WTC11 (cell line): ENCODE measurements at regions not wholly inside any gene's neighbourhood (a gene's known extent, or its start where the extent isn't known, plus 50 kb on each side); places are given as distances from the start of the nearest gene placed in this dataset.

ENCODE experiments used
- ATAC-seq: fragments of 200-7000 bp; cut with Tn5 transposase; 2 replicates; pipeline ENCODE4 v1.10.0; 2021; ENCODE audit warnings: mild to moderate bottlenecking, moderate library complexity
- CTCF ChIA-PET: fragments of 300-600 bp; sonication (Branson Sonifier 250); formaldehyde crosslinking; loops from one replicate; lab custom pipeline; 2021; ENCODE audit warnings: antibody characterized with exemption; lab: Charles Lee
- POLR2A ChIA-PET: fragments of 350-600 bp; sonication (Branson Sonifier 250); formaldehyde crosslinking; loops from one replicate; lab custom pipeline; 2021; ENCODE audit warnings: antibody characterized with exemption; lab: Charles Lee
- DNase-seq: peaks from one replicate; pipeline ENCODE4 v3.0.0; 2021; ENCODE audit warnings: low spot score
- H3K27ac Mint-ChIP-seq: 2 replicates; pipeline ENCODE4 v1.8.0; 2021; ENCODE audit warnings: mixed read lengths
- H3K27me3 Mint-ChIP-seq: 2 replicates; pipeline ENCODE4 v1.8.0; 2021; ENCODE audit warnings: low read depth, mild to moderate bottlenecking, moderate library complexity, mixed read lengths
- H3K36me3 Mint-ChIP-seq: 2 replicates; pipeline ENCODE4 v1.8.0; 2021; ENCODE audit warnings: mixed read lengths
- H3K4me1 Mint-ChIP-seq: 2 replicates; pipeline ENCODE4 v1.8.0; 2022; ENCODE audit warnings: mixed read lengths
- H3K4me3 Mint-ChIP-seq: 2 replicates; pipeline ENCODE4 v1.8.0; 2021; ENCODE audit warnings: mild to moderate bottlenecking, moderate library complexity, mixed read lengths
- H3K9me3 Mint-ChIP-seq: 2 replicates; pipeline ENCODE4 v1.8.0; 2021; ENCODE audit warnings: mixed read lengths
- CREB1 ChIP-seq: sonication (generic); formaldehyde crosslinking; IDR thresholded peaks from 2 replicates; pipeline ENCODE4 v1.8.0; 2023; ENCODE audit warnings: mild to moderate bottlenecking, missing genetic modification reagents
- FOXK1 ChIP-seq: sonication (generic); formaldehyde crosslinking; IDR thresholded peaks from 2 replicates; pipeline ENCODE4 v1.8.0; 2022; ENCODE audit warnings: mild to moderate bottlenecking, moderate library complexity, missing genetic modification reagents
- HMGA2 ChIP-seq: fragments of 250-450 bp; sonication (Bioruptor Pico); IDR thresholded peaks from 2 replicates; pipeline ENCODE4 v1.4.0; 2021; ENCODE audit warnings: mild to moderate bottlenecking, moderate library complexity
- IRF2 ChIP-seq: sonication (generic); formaldehyde crosslinking; IDR thresholded peaks from 2 replicates; pipeline ENCODE4 v1.8.0; 2022; ENCODE audit warnings: low read depth, missing genetic modification reagents, borderline replicate concordance
- JUN ChIP-seq: sonication (generic); formaldehyde crosslinking; IDR thresholded peaks from 2 replicates; pipeline ENCODE4 v1.8.0; 2023; ENCODE audit warnings: mild to moderate bottlenecking, missing genetic modification reagents
- NFYB ChIP-seq: sonication (generic); formaldehyde crosslinking; conservative IDR thresholded peaks from 2 replicates; pipeline ENCODE4 v1.8.0; 2022; ENCODE audit warnings: low read depth, missing genetic modification reagents
- NR1H2 ChIP-seq: sonication (generic); formaldehyde crosslinking; IDR thresholded peaks from 2 replicates; pipeline ENCODE4 v1.9.0; 2021; ENCODE audit warnings: mild to moderate bottlenecking, moderate library complexity, missing genetic modification reagents
- SP1 ChIP-seq: sonication (generic); formaldehyde crosslinking; conservative IDR thresholded peaks from 2 replicates; pipeline ENCODE4 v1.8.1; 2022; ENCODE audit warnings: missing genetic modification reagents
- TEAD1 ChIP-seq: sonication (generic); formaldehyde crosslinking; IDR thresholded peaks from 2 replicates; pipeline ENCODE4 v1.8.0; 2022; ENCODE audit warnings: mild to moderate bottlenecking, missing genetic modification reagents
- ZBTB21 ChIP-seq: sonication (generic); formaldehyde crosslinking; IDR thresholded peaks from 2 replicates; pipeline ENCODE4 v1.8.1; 2023; ENCODE audit warnings: mild to moderate bottlenecking, missing genetic modification reagents, borderline replicate concordance
- ZNF219 ChIP-seq: sonication (generic); formaldehyde crosslinking; IDR thresholded peaks from 2 replicates; pipeline ENCODE4 v1.8.0; 2023; ENCODE audit warnings: missing genetic modification reagents, mild to moderate bottlenecking, borderline replicate concordance
- ZNF416 ChIP-seq: fragments of 250-450 bp; sonication (Bioruptor Pico); IDR thresholded peaks from 2 replicates; pipeline ENCODE4 v1.9.0; 2021; ENCODE audit warnings: mild to moderate bottlenecking, inconsistent platforms
- TF ChIP-seq, protein P1 (sequence below): sonication (generic); formaldehyde crosslinking; IDR thresholded peaks from 2 replicates; pipeline ENCODE4 v1.8.0; 2023; ENCODE audit warnings: missing genetic modification reagents, mild to moderate bottlenecking, borderline replicate concordance
- TF ChIP-seq, protein P2 (sequence below): sonication (generic); formaldehyde crosslinking; conservative IDR thresholded peaks from 2 replicates; pipeline ENCODE4 v1.8.1; 2022; ENCODE audit warnings: mild to moderate bottlenecking, missing genetic modification reagents
- TF ChIP-seq, protein P3 (sequence below): sonication (generic); formaldehyde crosslinking; IDR thresholded peaks from 2 replicates; pipeline ENCODE4 v1.8.0; 2022; ENCODE audit warnings: mild to moderate bottlenecking, missing genetic modification reagents
- TF ChIP-seq, protein P4 (sequence below): sonication (generic); formaldehyde crosslinking; IDR thresholded peaks from 2 replicates; pipeline ENCODE4 v1.8.1; 2022; ENCODE audit warnings: mild to moderate bottlenecking, missing genetic modification reagents, moderate library complexity, borderline replicate concordance
- TF ChIP-seq, protein P5 (sequence below): sonication (generic); formaldehyde crosslinking; IDR thresholded peaks from 2 replicates; pipeline ENCODE4 v1.8.1; 2022; ENCODE audit warnings: low read depth, missing genetic modification reagents, borderline replicate concordance
- TF ChIP-seq, protein P6 (sequence below): sonication (generic); formaldehyde crosslinking; IDR thresholded peaks from 2 replicates; pipeline ENCODE4 v1.8.0; 2023; ENCODE audit warnings: mild to moderate bottlenecking, missing genetic modification reagents
- TF ChIP-seq, protein P7 (sequence below): fragments of 250-450 bp; sonication (Bioruptor Pico); IDR thresholded peaks from 2 replicates; pipeline ENCODE4 v2.1.2; 2022; ENCODE audit warnings: mild to moderate bottlenecking, moderate library complexity
- TF ChIP-seq, protein P8 (sequence below): fragments of 250-450 bp; sonication (Bioruptor Pico); IDR thresholded peaks from 2 replicates; pipeline ENCODE4 v1.9.0; 2021; ENCODE audit warnings: moderate library complexity, mild to moderate bottlenecking, inconsistent platforms, borderline replicate concordance

DNA sequence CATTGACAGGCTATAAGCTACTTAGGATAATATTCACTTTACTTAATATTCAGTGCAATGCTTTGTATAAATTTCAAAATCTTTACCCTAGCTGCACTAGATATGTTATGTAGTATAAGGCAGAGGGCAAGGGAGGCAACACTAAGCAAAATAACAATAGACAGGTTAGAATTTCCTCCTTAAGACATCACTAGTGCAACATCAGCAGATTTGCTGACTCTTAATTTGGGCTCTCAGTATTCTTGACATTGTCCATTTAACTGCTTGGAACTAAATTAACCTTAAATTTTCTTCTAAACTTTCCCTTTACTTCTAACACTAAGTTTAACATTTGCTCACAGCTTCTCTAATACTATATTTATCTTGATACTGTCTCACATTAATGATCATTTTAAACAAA, 273.9 kb downstream of the DIO2 start:
- DNase-seq (no peak), ATAC-seq (no peak)
- H3K36me3 Mint-ChIP-seq: peaks cover 4% of the 10 kb centered on the region; the same call in 1 of the 2 replicates
- no peaks in the 10 kb centered on the region for H3K27me3 Mint-ChIP-seq
- no peak overlapping the region for H3K4me3 Mint-ChIP-seq
- H3K4me1 Mint-ChIP-seq: no peaks in the 10 kb centered on the region
- CTCF ChIA-PET: no interaction called here
- TF ChIP-seq TEAD1 (CRISPR knock-in tag) (no peak), ZNF416 (CRISPR knock-in tag) (no peak), NFYB (CRISPR knock-in tag) (no peak), NR1H2 (no peak), CREB1 (no peak)
- TF ChIP-seq, protein P1, sequence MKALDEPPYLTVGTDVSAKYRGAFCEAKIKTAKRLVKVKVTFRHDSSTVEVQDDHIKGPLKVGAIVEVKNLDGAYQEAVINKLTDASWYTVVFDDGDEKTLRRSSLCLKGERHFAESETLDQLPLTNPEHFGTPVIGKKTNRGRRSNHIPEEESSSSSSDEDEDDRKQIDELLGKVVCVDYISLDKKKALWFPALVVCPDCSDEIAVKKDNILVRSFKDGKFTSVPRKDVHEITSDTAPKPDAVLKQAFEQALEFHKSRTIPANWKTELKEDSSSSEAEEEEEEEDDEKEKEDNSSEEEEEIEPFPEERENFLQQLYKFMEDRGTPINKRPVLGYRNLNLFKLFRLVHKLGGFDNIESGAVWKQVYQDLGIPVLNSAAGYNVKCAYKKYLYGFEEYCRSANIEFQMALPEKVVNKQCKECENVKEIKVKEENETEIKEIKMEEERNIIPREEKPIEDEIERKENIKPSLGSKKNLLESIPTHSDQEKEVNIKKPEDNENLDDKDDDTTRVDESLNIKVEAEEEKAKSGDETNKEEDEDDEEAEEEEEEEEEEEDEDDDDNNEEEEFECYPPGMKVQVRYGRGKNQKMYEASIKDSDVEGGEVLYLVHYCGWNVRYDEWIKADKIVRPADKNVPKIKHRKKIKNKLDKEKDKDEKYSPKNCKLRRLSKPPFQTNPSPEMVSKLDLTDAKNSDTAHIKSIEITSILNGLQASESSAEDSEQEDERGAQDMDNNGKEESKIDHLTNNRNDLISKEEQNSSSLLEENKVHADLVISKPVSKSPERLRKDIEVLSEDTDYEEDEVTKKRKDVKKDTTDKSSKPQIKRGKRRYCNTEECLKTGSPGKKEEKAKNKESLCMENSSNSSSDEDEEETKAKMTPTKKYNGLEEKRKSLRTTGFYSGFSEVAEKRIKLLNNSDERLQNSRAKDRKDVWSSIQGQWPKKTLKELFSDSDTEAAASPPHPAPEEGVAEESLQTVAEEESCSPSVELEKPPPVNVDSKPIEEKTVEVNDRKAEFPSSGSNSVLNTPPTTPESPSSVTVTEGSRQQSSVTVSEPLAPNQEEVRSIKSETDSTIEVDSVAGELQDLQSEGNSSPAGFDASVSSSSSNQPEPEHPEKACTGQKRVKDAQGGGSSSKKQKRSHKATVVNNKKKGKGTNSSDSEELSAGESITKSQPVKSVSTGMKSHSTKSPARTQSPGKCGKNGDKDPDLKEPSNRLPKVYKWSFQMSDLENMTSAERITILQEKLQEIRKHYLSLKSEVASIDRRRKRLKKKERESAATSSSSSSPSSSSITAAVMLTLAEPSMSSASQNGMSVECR (CRISPR knock-in tag): no peak
- TF ChIP-seq, protein P2, sequence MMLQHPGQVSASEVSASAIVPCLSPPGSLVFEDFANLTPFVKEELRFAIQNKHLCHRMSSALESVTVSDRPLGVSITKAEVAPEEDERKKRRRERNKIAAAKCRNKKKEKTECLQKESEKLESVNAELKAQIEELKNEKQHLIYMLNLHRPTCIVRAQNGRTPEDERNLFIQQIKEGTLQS (CRISPR knock-in tag): no peak
- TF ChIP-seq, protein P3, sequence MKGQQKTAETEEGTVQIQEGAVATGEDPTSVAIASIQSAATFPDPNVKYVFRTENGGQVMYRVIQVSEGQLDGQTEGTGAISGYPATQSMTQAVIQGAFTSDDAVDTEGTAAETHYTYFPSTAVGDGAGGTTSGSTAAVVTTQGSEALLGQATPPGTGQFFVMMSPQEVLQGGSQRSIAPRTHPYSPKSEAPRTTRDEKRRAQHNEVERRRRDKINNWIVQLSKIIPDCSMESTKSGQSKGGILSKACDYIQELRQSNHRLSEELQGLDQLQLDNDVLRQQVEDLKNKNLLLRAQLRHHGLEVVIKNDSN (CRISPR knock-in tag): no peak
- TF ChIP-seq, protein P4, sequence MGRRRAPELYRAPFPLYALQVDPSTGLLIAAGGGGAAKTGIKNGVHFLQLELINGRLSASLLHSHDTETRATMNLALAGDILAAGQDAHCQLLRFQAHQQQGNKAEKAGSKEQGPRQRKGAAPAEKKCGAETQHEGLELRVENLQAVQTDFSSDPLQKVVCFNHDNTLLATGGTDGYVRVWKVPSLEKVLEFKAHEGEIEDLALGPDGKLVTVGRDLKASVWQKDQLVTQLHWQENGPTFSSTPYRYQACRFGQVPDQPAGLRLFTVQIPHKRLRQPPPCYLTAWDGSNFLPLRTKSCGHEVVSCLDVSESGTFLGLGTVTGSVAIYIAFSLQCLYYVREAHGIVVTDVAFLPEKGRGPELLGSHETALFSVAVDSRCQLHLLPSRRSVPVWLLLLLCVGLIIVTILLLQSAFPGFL (CRISPR knock-in tag): no peak
- H3K9me3 Mint-ChIP-seq: peaks cover 35% of the 10 kb centered on the region
- POLR2A ChIA-PET: no interaction called here
- no peak overlapping the region for H3K27ac Mint-ChIP-seq

DNA sequence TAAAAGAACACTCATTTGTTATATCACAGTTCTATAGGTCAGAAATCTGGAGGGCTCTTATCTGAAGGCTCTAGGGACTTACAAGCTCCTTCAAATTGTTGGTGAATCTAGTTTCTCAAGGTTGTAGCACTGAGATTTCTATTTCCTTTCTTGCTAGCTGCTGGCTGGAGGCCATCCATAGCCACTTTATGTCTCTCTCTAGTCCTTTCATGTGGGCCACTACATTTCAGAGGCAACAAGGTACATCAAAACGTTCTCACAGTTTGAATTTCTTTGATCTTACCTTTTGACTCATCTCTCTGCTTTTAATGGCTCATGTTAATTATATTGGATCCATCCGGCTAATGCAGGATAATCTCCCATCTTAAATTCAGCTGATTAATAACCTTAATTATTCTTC, 286.8 kb downstream of the DIO2 start:
- Mint-ChIP-seq H3K27me3 (peaks cover 3% of the 10 kb centered on the region; the same call in 1 of the 2 replicates), H3K27ac (no peak overlapping the region), H3K36me3 (peaks cover 19% of the 10 kb centered on the region), H3K4me3 (no peak overlapping the region), H3K9me3 (peaks cover 91% of the 10 kb centered on the region), H3K4me1 (no peaks in the 10 kb centered on the region)
- ChIA-PET CTCF (no interaction called here), POLR2A (no interaction called here)
- ATAC-seq (no peak), DNase-seq (no peak)
- TF ChIP-seq, protein P5, sequence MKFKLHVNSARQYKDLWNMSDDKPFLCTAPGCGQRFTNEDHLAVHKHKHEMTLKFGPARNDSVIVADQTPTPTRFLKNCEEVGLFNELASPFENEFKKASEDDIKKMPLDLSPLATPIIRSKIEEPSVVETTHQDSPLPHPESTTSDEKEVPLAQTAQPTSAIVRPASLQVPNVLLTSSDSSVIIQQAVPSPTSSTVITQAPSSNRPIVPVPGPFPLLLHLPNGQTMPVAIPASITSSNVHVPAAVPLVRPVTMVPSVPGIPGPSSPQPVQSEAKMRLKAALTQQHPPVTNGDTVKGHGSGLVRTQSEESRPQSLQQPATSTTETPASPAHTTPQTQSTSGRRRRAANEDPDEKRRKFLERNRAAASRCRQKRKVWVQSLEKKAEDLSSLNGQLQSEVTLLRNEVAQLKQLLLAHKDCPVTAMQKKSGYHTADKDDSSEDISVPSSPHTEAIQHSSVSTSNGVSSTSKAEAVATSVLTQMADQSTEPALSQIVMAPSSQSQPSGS (CRISPR knock-in tag): no peak
- TF ChIP-seq, protein P6, sequence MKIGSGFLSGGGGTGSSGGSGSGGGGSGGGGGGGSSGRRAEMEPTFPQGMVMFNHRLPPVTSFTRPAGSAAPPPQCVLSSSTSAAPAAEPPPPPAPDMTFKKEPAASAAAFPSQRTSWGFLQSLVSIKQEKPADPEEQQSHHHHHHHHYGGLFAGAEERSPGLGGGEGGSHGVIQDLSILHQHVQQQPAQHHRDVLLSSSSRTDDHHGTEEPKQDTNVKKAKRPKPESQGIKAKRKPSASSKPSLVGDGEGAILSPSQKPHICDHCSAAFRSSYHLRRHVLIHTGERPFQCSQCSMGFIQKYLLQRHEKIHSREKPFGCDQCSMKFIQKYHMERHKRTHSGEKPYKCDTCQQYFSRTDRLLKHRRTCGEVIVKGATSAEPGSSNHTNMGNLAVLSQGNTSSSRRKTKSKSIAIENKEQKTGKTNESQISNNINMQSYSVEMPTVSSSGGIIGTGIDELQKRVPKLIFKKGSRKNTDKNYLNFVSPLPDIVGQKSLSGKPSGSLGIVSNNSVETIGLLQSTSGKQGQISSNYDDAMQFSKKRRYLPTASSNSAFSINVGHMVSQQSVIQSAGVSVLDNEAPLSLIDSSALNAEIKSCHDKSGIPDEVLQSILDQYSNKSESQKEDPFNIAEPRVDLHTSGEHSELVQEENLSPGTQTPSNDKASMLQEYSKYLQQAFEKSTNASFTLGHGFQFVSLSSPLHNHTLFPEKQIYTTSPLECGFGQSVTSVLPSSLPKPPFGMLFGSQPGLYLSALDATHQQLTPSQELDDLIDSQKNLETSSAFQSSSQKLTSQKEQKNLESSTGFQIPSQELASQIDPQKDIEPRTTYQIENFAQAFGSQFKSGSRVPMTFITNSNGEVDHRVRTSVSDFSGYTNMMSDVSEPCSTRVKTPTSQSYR: no peak
- TF ChIP-seq, protein P7, sequence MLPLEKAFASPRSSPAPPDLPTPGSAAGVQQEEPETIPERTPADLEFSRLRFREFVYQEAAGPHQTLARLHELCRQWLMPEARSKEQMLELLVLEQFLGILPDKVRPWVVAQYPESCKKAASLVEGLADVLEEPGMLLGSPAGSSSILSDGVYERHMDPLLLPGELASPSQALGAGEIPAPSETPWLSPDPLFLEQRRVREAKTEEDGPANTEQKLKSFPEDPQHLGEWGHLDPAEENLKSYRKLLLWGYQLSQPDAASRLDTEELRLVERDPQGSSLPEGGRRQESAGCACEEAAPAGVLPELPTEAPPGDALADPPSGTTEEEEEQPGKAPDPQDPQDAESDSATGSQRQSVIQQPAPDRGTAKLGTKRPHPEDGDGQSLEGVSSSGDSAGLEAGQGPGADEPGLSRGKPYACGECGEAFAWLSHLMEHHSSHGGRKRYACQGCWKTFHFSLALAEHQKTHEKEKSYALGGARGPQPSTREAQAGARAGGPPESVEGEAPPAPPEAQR (CRISPR knock-in tag): no peak
- TF ChIP-seq, protein P3 (CRISPR knock-in tag): no peak
- TF ChIP-seq, protein P8, sequence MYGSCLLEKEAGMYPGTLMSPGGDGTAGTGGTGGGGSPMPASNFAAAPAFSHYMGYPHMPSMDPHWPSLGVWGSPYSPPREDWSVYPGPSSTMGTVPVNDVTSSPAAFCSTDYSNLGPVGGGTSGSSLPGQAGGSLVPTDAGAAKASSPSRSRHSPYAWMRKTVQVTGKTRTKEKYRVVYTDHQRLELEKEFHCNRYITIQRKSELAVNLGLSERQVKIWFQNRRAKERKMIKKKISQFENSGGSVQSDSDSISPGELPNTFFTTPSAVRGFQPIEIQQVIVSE (CRISPR knock-in tag): no peak
- no peak for TF ChIP-seq IRF2 (CRISPR knock-in tag)
- TF ChIP-seq ZBTB21 (CRISPR knock-in tag): no peak
- no peak for TF ChIP-seq SP1 (CRISPR knock-in tag)
- TF ChIP-seq ZNF219: no peak
- TF ChIP-seq JUN (CRISPR knock-in tag): no peak
- no peak for TF ChIP-seq FOXK1 (CRISPR knock-in tag)
- no peak for TF ChIP-seq HMGA2 (CRISPR knock-in tag)
